Stimulated activated CD4-positive, alpha-beta T cell treated with anti-CD3 and anti-CD28 coated beads, Interleukin-12 subunit alpha, Interleukin-12 subunit beta, amount 100 ng/mL, for 4 hours (primary cell): ENCODE measurements at regions not wholly inside any gene's neighbourhood (a gene's known extent, or its start where the extent isn't known, plus 50 kb on each side); places are given as distances from the start of the nearest gene placed in this dataset.
"Not testable (repeated sequence)": the region's sequence is repeated elsewhere in the genome, so short reads cannot be mapped to it uniquely, and the experiment has no call there.

Source experiments
- DNase-seq: peaks from one replicate; pipeline ENCODE4 v3.0.0-alpha.2; 2020

DNA sequence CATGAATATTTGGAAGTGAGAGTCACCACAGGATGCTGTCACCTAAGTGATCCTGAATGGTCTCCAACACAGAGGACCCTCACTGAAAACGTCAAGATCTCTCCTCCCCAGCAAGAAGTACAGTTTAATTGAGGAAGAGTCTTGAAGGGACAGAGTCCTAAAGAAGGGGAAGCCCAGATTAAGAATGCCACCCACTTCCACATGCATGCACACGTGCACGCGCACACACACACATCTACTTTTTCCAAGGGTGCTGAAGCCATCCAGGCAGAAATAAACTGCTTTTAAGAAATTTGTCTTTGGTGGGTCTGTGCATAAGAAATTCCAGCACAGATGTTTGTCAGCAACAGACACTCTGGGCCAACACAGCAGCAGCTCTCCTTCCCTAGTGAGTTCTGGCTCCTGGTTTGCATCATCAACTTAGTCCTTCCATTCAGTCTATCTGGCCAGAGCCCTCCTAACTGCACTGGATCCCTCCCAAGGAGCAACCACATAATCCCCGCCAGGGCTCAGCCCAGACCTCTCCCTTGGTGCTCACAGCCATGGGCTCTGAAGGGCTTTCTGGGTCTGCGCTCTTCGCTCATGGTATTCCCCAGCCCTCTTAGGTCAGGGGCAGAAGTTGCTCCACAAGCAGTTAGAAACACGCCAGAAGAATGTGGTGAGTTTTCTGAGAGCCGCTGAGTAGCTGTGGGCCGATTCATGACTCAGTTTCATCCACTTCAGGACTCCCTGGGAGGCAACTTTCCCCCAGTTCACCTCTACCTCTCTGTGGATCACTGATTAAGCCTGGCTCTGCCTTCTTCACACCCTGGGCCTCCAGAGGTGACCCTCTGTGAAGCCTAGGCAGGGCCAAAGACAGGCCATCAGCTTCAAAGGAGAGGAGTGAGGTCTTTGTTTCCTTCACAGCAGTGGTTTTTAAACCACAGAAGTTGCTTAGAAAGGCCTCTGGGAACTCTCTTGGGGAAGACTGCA, 132.6 kb upstream of the LIPC start:
- DNase-seq = no peak

DNA sequence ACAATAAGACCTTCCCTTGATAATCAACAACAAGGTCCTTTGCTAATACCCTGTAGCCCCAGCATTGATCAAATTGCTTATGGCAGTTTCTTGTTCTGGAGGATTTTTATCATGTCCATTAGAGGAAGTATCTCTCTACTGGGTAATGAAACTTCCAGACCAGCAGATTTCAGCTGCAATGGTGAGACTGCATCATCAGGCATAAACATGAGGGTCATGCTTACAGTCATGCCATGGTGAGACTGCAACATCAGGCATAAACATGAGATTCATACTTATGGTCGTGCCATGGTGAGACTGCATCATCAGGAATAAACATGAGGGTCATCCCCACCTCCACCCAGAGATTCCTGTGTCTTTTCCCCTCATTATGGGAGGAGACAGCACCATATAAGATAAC, 129.0 kb upstream of the LIPC start:
- no peak for DNase-seq

DNA sequence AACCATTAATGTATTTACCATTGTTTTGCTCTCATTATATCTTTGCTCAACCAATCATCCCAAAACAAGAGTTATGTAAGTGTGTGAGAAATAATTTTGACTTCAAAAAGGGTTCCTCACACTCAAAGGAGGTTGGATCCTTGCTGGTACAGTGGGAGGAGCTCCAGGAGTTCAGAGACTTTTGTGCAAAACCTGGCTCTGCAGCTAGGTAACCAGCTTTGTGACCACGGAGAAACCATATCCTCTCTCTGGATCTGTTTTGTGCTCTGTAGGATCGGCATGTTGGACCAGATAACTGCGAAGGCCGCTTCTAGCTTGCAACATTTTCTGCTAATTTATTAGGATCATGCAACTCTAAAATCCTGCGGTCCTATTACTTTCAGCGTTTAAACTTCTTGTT, 128.6 kb upstream of the LIPC start:
- DNase-seq = no peak

GRCh38 chr15:58306591-58307312, 125.0 kb upstream of the LIPC start:
- no peak for DNase-seq

- no peak for DNase-seq
These were observed 124.4 kb upstream of the LIPC start for GRCh38 chr15:58307313-58307961.

DNA sequence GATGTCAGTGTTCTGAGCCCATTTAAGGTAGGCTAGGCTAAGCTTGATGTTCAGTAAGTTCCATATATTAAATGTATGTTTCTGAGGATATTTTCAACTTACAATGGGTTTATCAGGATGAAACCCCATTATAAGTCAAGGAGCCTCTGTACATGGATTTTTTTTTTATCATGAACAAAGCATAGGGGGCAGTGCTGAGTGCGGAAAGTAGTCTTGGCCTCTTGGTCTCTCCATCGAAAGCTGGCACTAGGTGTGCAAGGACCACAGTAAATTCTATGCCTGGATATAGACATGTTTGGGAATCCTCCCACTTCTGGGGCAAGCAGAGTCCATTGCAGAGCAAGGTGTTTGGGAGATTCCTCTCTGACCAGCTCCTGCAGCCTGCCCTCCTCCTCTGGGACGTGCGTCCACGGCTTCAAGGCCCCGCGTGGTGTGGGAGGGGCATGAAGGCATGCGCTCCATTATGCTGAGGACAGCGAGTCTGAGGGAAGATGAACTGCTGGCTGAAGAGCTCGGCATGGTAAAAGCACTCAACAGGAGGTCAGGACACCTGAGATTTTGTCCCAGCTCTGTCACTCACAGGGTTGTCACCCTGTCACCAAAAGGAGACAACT, 122.9 kb upstream of the LIPC start:
- DNase-seq = no peak

GRCh38 chr15:58309963-58310928, 121.5 kb upstream of the LIPC start:
- no peak for DNase-seq

GRCh38 chr15:58311556-58311955, 120.2 kb upstream of the LIPC start:
- no peak for DNase-seq

DNA sequence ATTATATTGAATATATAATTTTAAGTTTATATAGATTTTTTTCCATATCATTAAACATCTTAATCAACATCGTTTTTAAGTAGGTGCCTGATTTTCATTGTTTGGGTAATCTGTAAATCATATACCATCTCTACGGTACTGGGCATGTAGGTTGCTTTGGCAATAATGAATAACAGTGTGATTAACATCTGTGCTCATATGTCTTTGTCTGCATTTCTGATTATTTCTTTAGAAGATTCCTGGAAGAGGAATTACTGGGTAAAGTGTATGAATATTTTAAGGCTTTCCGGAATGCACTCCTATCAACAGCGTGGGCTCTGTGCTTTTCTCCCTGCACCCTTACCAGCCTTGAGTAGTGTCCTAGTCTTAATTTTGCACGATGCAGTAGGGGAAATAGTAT, 119.8 kb upstream of the LIPC start:
- DNase-seq = no peak

DNA sequence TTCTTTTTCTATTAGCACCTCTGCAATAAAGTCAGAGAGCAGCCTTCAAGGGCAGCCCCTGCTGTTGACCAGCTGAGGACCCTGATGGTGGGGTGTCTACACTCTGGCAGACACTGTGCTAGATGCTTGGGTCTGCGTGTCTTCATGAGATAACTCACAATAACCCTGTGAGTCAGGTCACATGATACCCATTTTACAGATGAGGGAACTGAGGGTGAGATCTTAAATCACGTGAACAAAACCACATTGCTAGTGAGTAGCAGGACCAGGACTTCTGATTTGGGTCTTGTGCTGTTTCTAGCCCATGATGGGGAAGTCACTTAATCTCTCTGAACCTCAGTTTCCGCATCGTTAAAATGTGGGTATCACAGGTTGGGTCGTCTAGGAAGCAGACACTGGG, 118.5 kb upstream of the LIPC start:
- DNase-seq = no peak

GRCh38 chr15:58313810-58314592, 117.8 kb upstream of the LIPC start:
- no peak for DNase-seq

GRCh38 chr15:58314593-58315216, 117.1 kb upstream of the LIPC start:
- DNase-seq = no peak

- no peak for DNase-seq
These were observed 113.3 kb upstream of the LIPC start for GRCh38 chr15:58318517-58318916.

DNA sequence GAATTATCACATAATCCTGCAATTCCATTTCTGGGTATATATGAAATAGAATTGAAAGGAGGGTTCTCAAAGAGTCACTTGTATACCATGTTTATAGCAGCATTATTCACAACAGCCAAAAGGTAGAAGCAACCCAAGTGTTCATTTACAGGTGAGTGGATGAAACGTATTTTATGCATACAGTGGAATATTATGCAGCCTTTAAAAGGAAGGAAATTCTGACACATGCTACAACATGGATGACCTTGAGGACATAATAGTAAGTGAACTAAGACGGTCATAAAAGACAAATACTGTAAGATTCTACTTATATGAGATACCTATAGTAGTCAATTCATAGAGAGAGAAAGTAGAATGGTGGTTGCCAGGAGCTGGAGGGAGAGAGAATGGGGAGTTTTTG, 110.8 kb upstream of the LIPC start:
- no peak for DNase-seq

GRCh38 chr15:58322253-58322652, 109.5 kb upstream of the LIPC start:
- DNase-seq = no peak

- not testable (repeated sequence) for DNase-seq
These were observed 108.5 kb upstream of the LIPC start for GRCh38 chr15:58323321-58323720.

DNA sequence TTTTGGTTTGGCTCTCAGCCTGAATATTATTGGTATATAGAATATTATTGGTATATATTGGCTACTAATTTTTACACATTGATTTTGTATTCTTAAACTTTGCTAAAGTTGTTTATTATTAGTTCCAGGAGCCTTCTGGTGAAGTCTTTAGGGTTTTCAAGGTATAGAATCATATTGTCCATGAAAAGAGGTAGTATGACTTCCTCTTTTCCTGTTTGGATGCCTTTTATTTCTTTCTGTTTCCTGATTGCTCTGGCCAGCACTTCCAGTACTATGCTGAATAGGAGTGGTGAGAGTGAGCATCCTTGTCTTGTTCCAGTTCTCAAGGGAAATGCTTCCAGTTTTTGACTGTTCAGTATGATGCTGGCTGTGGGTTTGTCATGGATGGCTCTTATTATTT, 107.3 kb upstream of the LIPC start:
- no peak for DNase-seq

DNA sequence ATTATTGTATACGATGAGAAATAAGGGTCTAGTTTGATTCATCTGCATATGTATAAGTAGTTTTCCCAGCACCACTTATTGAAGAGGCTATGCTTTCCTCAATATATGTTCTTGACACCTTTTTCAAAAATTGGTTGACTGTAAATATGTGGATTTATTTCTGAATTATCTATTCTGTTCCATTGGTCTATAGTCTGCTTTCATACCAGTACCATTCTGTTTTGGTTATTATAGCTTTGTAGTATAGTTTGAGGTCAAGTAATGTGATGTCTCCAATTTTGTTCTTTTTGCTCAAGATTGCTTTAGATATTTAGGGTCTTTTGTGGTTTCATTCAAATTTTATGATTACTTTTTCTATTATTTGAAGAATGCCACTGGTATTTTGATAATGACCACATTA, 103.8 kb upstream of the LIPC start:
- DNase-seq = no peak

GRCh38 chr15:58329211-58329610, 102.6 kb upstream of the LIPC start:
- DNase-seq = no peak

DNA sequence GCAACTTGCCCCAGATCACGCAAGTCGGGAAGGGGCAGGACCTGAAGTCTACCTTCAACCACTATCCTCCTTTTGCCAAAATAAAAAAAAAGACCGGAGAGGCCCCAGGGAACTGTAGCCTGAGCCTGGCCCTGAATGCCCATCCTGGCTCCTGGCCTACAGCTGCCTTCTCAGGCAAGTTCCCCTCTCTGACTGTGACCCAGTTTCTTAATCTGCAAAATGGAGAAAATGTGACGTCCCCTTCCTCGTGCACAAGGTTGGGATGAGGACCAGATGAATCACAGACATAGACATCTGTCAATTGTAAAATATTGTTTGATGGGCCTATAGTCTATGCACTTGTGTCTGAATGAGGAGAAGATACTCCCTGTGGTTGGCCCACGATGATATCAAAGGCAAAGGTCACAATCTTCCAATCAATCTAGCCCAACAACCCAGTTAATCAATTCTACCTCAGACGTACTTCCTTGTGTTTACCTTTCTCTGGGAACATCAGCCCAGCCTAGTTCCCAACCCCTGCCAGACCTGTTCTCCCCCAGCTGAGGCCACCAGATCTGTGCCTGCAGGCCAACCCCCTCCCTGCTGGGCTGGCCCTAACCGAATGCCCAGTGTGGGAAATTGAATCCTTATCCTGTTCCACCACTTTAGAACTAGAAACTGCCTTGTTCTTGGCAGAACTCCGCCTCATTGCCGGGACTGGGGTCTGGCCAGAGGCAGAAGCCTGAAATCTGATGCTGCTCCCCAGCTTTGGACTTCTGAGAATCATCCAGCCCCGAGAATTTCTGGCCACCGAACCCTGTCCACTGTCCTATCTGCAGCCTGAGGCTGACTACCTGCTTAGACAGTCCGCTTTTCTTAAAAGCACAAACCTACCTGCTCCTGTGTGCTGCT, 101.8 kb upstream of the LIPC start:
- no peak for DNase-seq
